ENCODE measurements at regions not wholly inside any gene's neighbourhood (a gene's known extent, or its start where the extent isn't known, plus 50 kb on each side); places are given as distances from the start of the nearest gene placed in this dataset.

GRCh38 chr12:131639270-131639940 is 71.5 kb upstream of the SFSWAP start:
- no peak for DNase-seq (ENCODE audit: low read depth)

GRCh38 chr12:131640525-131640924 is 70.4 kb upstream of the SFSWAP start:
- FAIRE-seq, result no peak
- Histone ChIP-seq H3K27me3 (ENCODE audit: control insufficient read depth, insufficient read depth, low read length) (no peaks in the 10 kb centered on the region), H3K36me3 (ENCODE audit: control insufficient read depth, insufficient read depth, low read length) (no peaks in the 10 kb centered on the region), H3K4me3 (ENCODE audit: low read depth, low read length) (no peak overlapping the region)
- no peak for DNase-seq (ENCODE audit: low read depth)
- no peak for TF ChIP-seq CTCF (IDR thresholded peaks at IDR 0.05; ENCODE audit: insufficient read depth, low read length, severe bottlenecking)

More at GRCh38 chr12:131639270-131639940, 71.5 kb upstream of the SFSWAP start:
- no peaks in the 10 kb centered on the region for H3K27me3 ChIP-seq (ENCODE audit: control insufficient read depth, insufficient read depth, low read length)
- no peak for FAIRE-seq
- no peak overlapping the region for H3K4me3 ChIP-seq (ENCODE audit: low read depth, low read length)
- no peaks in the 10 kb centered on the region for H3K36me3 ChIP-seq (ENCODE audit: control insufficient read depth, insufficient read depth, low read length)
- no peak for TF ChIP-seq CTCF (IDR thresholded peaks at IDR 0.05; ENCODE audit: insufficient read depth, low read length, severe bottlenecking)

- no peak for DNase-seq (ENCODE audit: low read depth)
- Histone ChIP-seq H3K36me3 (ENCODE audit: control insufficient read depth, insufficient read depth, low read length) (no peaks in the 10 kb centered on the region), H3K4me3 (ENCODE audit: low read depth, low read length) (no peak overlapping the region), H3K27me3 (ENCODE audit: control insufficient read depth, insufficient read depth, low read length) (no peaks in the 10 kb centered on the region)
- FAIRE-seq, result peak; percentile 50
- TF ChIP-seq CTCF (IDR thresholded peaks at IDR 0.05; ENCODE audit: insufficient read depth, low read length, severe bottlenecking), result no peak
Observed at GRCh38 chr12:131641315-131641714, 69.6 kb upstream of the SFSWAP start.

- Histone ChIP-seq H3K27me3 (ENCODE audit: control insufficient read depth, insufficient read depth, low read length) (no peaks in the 10 kb centered on the region), H3K36me3 (ENCODE audit: control insufficient read depth, insufficient read depth, low read length) (no peaks in the 10 kb centered on the region), H3K4me3 (ENCODE audit: low read depth, low read length) (no peak overlapping the region)
- DNase-seq (ENCODE audit: low read depth) (no peak), FAIRE-seq (no peak)
- no peak for TF ChIP-seq CTCF (IDR thresholded peaks at IDR 0.05; ENCODE audit: insufficient read depth, low read length, severe bottlenecking)
Observed at GRCh38 chr12:131642101-131642540, 68.8 kb upstream of the SFSWAP start.

- H3K27me3 ChIP-seq (ENCODE audit: control insufficient read depth, insufficient read depth, low read length), result no peaks in the 10 kb centered on the region
- FAIRE-seq (no peak), DNase-seq (ENCODE audit: low read depth) (no peak)
- no peak for TF ChIP-seq CTCF (IDR thresholded peaks at IDR 0.05; ENCODE audit: insufficient read depth, low read length, severe bottlenecking)
- no peaks in the 10 kb centered on the region for H3K36me3 ChIP-seq (ENCODE audit: control insufficient read depth, insufficient read depth, low read length)
- H3K4me3 ChIP-seq (ENCODE audit: low read depth, low read length), result no peak overlapping the region
Observed at GRCh38 chr12:131642771-131643170, 68.1 kb upstream of the SFSWAP start.
